Lower lobe of right lung (tissue), 2 donors: ENCODE measurements at regions not wholly inside any gene's neighbourhood (a gene's known extent, or its start where the extent isn't known, plus 50 kb on each side); places are given as distances from the start of the nearest gene placed in this dataset.

ENCODE experiments used
- ATAC-seq, 2 donors: fragments of 200-7000 bp; cut with Tn5 transposase; one replicate each; pipeline ENCODE4 v1.9.1; 2020 to 2022; ENCODE audit warnings: mild to moderate bottlenecking in 2 of 2, moderate library complexity in 2 of 2
- DNase-seq: peaks from one replicate; pipeline ENCODE4 v3.0.0-alpha.2; 2020
- H3K27ac ChIP-seq: fragments of 200-600 bp; one replicate; pipeline ENCODE4 v1.8.0; 2022
- H3K27me3 ChIP-seq: fragments of 200-600 bp; one replicate; pipeline ENCODE4 v1.8.0; 2022; ENCODE audit warnings: low read depth
- H3K36me3 ChIP-seq: fragments of 200-600 bp; one replicate; pipeline ENCODE4 v1.8.0; 2022; ENCODE audit warnings: mild to moderate bottlenecking
- H3K4me1 ChIP-seq: fragments of 200-600 bp; one replicate; pipeline ENCODE4 v1.8.0; 2022
- H3K4me3 ChIP-seq: fragments of 200-600 bp; one replicate; pipeline ENCODE4 v1.8.0; 2022; ENCODE audit warnings: mild to moderate bottlenecking
- H3K9me3 ChIP-seq: fragments of 200-600 bp; one replicate; pipeline ENCODE4 v1.8.0; 2022
- intact Hi-C: fragments of 100-400 bp; cut with DNase I; formaldehyde crosslinking; loops from one replicate; pipeline ENCODE4 v1.11.0; 2022
- TF ChIP-seq, protein P1 (sequence below): fragments of 200-600 bp; IDR thresholded peaks from one replicate; pipeline ENCODE4 v1.8.0; 2022; ENCODE audit warnings: antibody characterized with exemption, mild to moderate bottlenecking
- donor health status: DM: no; HTN: yes; CAD: no; lungs with severe emphysema.

DNA sequence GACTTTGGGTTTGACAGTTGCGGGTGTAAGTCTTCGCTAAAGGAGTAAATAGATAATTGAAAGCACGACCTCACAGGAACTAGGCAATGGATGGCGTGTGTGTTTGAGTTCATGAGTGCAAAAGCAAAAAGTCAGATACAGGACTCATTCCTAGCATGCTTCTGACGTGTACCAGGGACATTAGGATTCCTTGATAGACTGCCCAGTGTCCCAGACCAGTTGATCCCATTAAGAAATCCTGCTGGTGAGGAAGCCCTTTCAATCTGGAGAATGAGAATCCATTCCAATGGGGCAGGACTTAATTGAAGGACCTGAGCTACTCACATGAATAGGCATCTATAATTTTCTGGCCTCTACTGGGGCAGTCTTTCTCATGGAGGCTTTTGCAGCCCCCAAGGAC, 235.4 kb downstream of the RAD51AP2 start:
- ATAC-seq (no peak), DNase-seq (no peak)
- Histone ChIP-seq H3K27me3 (no peaks in the 10 kb centered on the region), H3K27ac (no peak overlapping the region), H3K9me3 (no peaks in the 10 kb centered on the region), H3K36me3 (no peaks in the 10 kb centered on the region), H3K4me3 (no peak overlapping the region), H3K4me1 (no peaks in the 10 kb centered on the region)
- intact Hi-C loops, result no loop called here
- TF ChIP-seq, protein P1, sequence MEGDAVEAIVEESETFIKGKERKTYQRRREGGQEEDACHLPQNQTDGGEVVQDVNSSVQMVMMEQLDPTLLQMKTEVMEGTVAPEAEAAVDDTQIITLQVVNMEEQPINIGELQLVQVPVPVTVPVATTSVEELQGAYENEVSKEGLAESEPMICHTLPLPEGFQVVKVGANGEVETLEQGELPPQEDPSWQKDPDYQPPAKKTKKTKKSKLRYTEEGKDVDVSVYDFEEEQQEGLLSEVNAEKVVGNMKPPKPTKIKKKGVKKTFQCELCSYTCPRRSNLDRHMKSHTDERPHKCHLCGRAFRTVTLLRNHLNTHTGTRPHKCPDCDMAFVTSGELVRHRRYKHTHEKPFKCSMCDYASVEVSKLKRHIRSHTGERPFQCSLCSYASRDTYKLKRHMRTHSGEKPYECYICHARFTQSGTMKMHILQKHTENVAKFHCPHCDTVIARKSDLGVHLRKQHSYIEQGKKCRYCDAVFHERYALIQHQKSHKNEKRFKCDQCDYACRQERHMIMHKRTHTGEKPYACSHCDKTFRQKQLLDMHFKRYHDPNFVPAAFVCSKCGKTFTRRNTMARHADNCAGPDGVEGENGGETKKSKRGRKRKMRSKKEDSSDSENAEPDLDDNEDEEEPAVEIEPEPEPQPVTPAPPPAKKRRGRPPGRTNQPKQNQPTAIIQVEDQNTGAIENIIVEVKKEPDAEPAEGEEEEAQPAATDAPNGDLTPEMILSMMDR, result no peak

DNA sequence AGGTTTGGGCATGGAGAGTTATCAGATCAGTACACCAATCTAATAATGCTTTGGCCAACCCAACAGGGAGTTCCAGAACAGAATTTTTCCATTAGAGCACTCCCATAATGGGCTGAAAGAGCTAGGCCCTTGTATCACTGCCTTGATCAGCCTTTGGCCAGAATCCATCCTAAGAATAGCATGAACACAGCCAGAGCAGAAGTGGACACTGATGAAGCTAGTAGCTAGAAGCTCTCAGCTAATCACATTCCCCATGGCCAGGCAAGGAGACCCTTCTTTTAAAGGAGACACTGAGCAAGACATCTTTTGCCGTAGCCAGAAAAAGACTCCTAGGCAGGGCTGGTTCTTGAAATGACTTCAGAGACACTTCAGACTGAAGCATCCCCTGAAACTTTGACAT, 236.0 kb downstream of the RAD51AP2 start:
- Histone ChIP-seq H3K27ac (no peak overlapping the region), H3K36me3 (no peaks in the 10 kb centered on the region), H3K4me1 (no peaks in the 10 kb centered on the region), H3K27me3 (no peaks in the 10 kb centered on the region), H3K4me3 (no peak overlapping the region), H3K9me3 (no peaks in the 10 kb centered on the region)
- intact Hi-C loops, result no loop called here
- TF ChIP-seq, protein P1, result no peak
- no peak for DNase-seq
- ATAC-seq, result no peak

DNA sequence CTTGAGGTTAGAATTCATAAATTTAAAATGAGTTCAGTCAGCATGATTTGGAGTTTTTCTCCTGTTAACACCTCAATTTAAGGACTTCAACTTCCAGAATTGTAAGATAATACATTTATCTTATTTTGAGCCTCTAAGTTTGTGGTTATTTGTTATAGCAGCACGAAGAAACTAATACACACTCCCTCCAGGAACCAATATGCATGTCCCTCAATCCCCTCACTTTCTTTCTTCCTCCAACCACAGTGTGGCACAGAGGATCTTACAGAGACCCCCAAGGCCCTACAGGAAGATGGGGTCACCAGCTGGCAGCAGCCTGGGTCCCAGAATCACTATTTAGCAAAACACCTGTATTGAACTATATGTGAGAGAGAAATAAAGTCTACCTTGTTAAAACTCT, 242.0 kb downstream of the RAD51AP2 start:
- Histone ChIP-seq H3K4me3 (no peak overlapping the region), H3K36me3 (no peaks in the 10 kb centered on the region), H3K9me3 (no peaks in the 10 kb centered on the region), H3K27ac (no peak overlapping the region), H3K4me1 (no peaks in the 10 kb centered on the region), H3K27me3 (no peaks in the 10 kb centered on the region)
- TF ChIP-seq, protein P1, result no peak
- intact Hi-C loops, result no loop called here
- DNase-seq, result no peak
- ATAC-seq, result no peak

DNA sequence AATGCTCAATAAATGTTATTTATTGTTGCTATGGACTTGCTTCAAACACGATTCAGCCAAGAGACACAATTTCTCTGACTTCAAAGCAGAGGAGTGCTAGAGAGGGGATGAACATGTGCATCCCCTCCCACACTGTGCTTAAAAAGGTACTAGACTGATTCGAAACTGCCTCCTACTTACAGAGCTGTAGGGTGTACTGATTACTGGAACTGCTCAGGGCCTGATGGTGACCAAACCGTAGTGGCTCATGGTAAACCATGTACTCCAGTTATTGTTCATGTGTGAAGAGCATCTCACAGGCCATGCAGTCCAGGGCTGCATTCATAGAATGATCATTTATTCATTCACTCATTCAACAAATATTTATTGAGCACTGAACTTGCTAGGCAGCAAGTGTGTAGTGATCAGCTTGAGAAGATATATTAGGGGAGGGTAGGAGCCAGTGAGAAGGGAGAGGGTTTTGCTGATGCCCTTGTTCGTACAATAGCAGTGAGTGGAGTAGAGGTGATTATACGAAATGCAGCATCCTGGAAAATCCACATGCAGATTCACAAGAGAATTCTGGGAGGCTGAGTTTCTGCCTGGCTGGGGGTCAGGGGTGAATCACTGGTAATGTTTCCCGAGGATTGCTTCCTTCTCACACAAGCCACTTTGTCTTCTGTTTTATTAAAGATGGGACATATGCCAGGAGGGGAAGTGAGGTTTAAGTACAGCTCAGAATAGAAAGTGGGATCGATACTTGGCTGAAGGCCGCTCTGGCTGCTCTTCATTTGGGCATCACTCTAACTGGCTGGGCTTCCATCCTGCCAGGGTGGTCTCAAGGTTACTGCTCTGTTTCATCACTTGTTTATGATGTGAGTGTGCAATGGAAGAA, 245.4 kb downstream of the RAD51AP2 start:
- ATAC-seq (no peak), DNase-seq (no peak)
- Histone ChIP-seq H3K36me3 (no peaks in the 10 kb centered on the region), H3K27ac (no peak overlapping the region), H3K9me3 (no peaks in the 10 kb centered on the region), H3K4me3 (no peak overlapping the region), H3K4me1 (no peaks in the 10 kb centered on the region), H3K27me3 (no peaks in the 10 kb centered on the region)
- TF ChIP-seq, protein P1, result no peak
- intact Hi-C loops, result no loop called here

DNA sequence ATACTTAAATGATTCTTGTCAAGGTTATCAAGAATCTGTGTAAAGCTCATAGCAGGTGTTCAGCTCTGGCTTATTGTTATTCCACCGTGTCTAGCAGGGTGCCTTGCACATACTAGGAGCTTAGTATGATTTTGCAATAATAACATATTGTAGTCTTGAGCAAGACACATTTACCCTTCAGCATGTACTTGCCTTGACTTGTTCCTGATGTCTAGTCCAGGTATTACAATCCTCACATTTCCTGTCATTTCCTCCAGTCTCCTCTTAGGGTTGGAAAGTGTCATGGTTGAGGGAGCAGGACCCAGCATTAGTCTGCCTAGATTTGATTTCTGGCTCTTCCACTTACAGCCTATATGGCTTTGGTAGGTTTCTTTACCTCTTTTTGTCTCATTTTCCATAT, 246.1 kb downstream of the RAD51AP2 start:
- TF ChIP-seq, protein P1, result no peak
- no peak for ATAC-seq
- no peak for DNase-seq
- Histone ChIP-seq H3K27me3 (no peaks in the 10 kb centered on the region), H3K9me3 (no peaks in the 10 kb centered on the region), H3K27ac (no peak overlapping the region), H3K4me3 (no peak overlapping the region), H3K36me3 (no peaks in the 10 kb centered on the region), H3K4me1 (no peaks in the 10 kb centered on the region)
- intact Hi-C loops, result no loop called here
